CD4-positive, alpha-beta T cell (primary cell): ENCODE measurements at regions not wholly inside any gene's neighbourhood (a gene's known extent, or its start where the extent isn't known, plus 50 kb on each side); places are given as distances from the start of the nearest gene placed in this dataset.

ENCODE experiments used
- ATAC-seq: fragments of 200-7000 bp; cut with Tn5 transposase; one replicate; pipeline ENCODE4 v1.10.0; 2022; ENCODE audit warnings: mild to moderate bottlenecking; ENCODE audit not compliant: poor library complexity
- CTCF ChIA-PET: fragments of 350-600 bp; sonication (Branson Sonifier 250); formaldehyde crosslinking; loops from one replicate; lab custom pipeline; 2021; ENCODE audit warnings: antibody characterized with exemption, inconsistent platforms; lab: Charles Lee
- POLR2A ChIA-PET: fragments of 350-600 bp; sonication (Branson Sonifier 250); formaldehyde crosslinking; loops from one replicate; lab custom pipeline; 2021; ENCODE audit warnings: antibody characterized with exemption, inconsistent platforms; lab: Charles Lee
- DNase-seq, 14 experiments: peaks; one replicate each; pipeline ENCODE4 v3.0.0-alpha.2; 2013 to 2020; ENCODE audit warnings: mixed read lengths in 2 of 14
- H3K27ac ChIP-seq, 2 donors: one replicate each; pipeline versions ENCODE4 v1.5.1 to v1.7.0; 2013; ENCODE audit warnings: low read length in 2 of 2, low read depth in 1 of 2, mild to moderate bottlenecking in 1 of 2
- H3K27me3 ChIP-seq, 2 experiments: 1 replicate in 1 of 2; 2 replicates in 1 of 2; pipeline versions ENCODE4 v1.6.1 to v1.7.0; 2013; ENCODE audit warnings: low read length in 2 of 2, control low read depth in 1 of 2, mild to moderate bottlenecking in 1 of 2, moderate library complexity in 1 of 2; ENCODE audit not compliant: insufficient read depth in 2 of 2, control insufficient read depth in 1 of 2
- H3K36me3 ChIP-seq: one replicate; pipeline ENCODE4 v1.6.1; 2013; ENCODE audit warnings: low read length, control low read depth; ENCODE audit not compliant: insufficient read depth
- H3K4me1 ChIP-seq: one replicate; pipeline ENCODE4 v1.6.1; 2013; ENCODE audit warnings: low read length, control low read depth; ENCODE audit not compliant: insufficient read depth
- H3K4me3 ChIP-seq: one replicate; pipeline ENCODE4 v1.5.1; 2013; ENCODE audit warnings: mild to moderate bottlenecking, low read length, moderate library complexity
- H3K9me3 ChIP-seq, 2 experiments: 1 replicate in 1 of 2; 2 replicates in 1 of 2; pipeline versions ENCODE4 v1.6.1 to v1.7.0; 2013; ENCODE audit warnings: low read length in 2 of 2, mild to moderate bottlenecking in 2 of 2, control low read depth in 1 of 2, moderate library complexity in 1 of 2; ENCODE audit not compliant: control insufficient read depth in 1 of 2, insufficient read depth in 1 of 2
- H3K27ac Mint-ChIP-seq: one replicate; pipeline ENCODE4 v1.8.0; 2020; ENCODE audit warnings: mixed read lengths
- H3K27me3 Mint-ChIP-seq: one replicate; pipeline ENCODE4 v1.8.0; 2021; ENCODE audit warnings: mixed read lengths
- H3K36me3 Mint-ChIP-seq: one replicate; pipeline ENCODE4 v1.8.0; 2021; ENCODE audit warnings: low read depth, mixed read lengths
- H3K4me1 Mint-ChIP-seq: one replicate; pipeline ENCODE4 v1.8.0; 2021; ENCODE audit warnings: low read depth, mixed read lengths
- H3K4me3 Mint-ChIP-seq: one replicate; pipeline ENCODE4 v1.8.0; 2020; ENCODE audit warnings: mild to moderate bottlenecking, mixed read lengths
- H3K9me3 Mint-ChIP-seq: one replicate; pipeline ENCODE4 v1.8.0; 2020; ENCODE audit warnings: mixed read lengths
- CTCF ChIP-seq: fragments of 200-600 bp; IDR thresholded peaks from one replicate; pipeline ENCODE4 v1.8.0; 2022; ENCODE audit warnings: antibody characterized with exemption, mild to moderate bottlenecking
- intact Hi-C, 2 experiments: fragments of 100-400 bp; cut with DNase I in 1 of 2; cut with micrococcal nuclease in 1 of 2; formaldehyde crosslinking; loops; one replicate each; pipeline versions ENCODE4 v1.15.1 to v1.9.0; 2023 to 2025; cut with DNase I, micrococcal nuclease

DNA sequence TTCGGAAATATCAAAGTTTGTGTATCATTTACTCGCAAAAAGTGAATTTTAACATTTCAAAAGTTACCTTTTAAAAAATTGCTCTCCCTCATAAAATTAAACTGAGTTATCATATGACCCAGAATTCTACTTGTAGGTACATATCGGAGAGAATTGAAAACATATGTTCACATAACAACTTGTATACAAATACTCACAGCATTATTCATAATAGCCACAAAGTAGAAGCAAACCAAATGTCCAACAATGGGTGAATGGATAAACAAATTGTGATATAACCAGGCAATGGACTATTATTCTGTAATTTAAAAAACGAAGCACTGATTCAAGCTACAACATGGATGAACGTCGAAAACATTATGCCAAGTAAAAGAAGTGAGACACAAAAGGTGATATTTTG is 412.0 kb upstream of the TCF4 start:
- Histone ChIP-seq H3K27me3 (no peaks in the 10 kb centered on the region), H3K4me3 (no peak overlapping the region), H3K9me3 (peaks cover 0 to 4% of the 10 kb centered on the region in 2 experiments), H3K4me1 (no peaks in the 10 kb centered on the region), H3K27ac (no peak overlapping the region), H3K36me3 (no peaks in the 10 kb centered on the region)
- Mint-ChIP-seq H3K4me3 (no peak overlapping the region), H3K4me1 (no peaks in the 10 kb centered on the region), H3K9me3 (no peaks in the 10 kb centered on the region), H3K27ac (no peak overlapping the region), H3K36me3 (no peaks in the 10 kb centered on the region), H3K27me3 (no peaks in the 10 kb centered on the region)
- TF ChIP-seq CTCF = no peak
- ChIA-PET POLR2A (no interaction called here), CTCF (no interaction called here)
- no peak for ATAC-seq
- intact Hi-C loops = no loop called here
- no peak for DNase-seq

- Histone ChIP-seq H3K4me1 (no peaks in the 10 kb centered on the region), H3K27ac (no peak overlapping the region), H3K27me3 (no peaks in the 10 kb centered on the region), H3K4me3 (no peak overlapping the region), H3K9me3 (peaks cover 0 to 4% of the 10 kb centered on the region in 2 experiments), H3K36me3 (no peaks in the 10 kb centered on the region)
- no peak overlapping the region for H3K27ac Mint-ChIP-seq
- no peak overlapping the region for H3K4me3 Mint-ChIP-seq
- ATAC-seq (no peak), DNase-seq (no peak)
- ChIA-PET POLR2A (no interaction called here), CTCF (no interaction called here)
- intact Hi-C loops = no loop called here
- H3K4me1 Mint-ChIP-seq = no peaks in the 10 kb centered on the region
- no peak for TF ChIP-seq CTCF
- H3K27me3 Mint-ChIP-seq = no peaks in the 10 kb centered on the region
- H3K9me3 Mint-ChIP-seq = no peaks in the 10 kb centered on the region
- no peaks in the 10 kb centered on the region for H3K36me3 Mint-ChIP-seq
Observed at GRCh38 chr18:55999641-56000040, 411.6 kb upstream of the TCF4 start.

DNA sequence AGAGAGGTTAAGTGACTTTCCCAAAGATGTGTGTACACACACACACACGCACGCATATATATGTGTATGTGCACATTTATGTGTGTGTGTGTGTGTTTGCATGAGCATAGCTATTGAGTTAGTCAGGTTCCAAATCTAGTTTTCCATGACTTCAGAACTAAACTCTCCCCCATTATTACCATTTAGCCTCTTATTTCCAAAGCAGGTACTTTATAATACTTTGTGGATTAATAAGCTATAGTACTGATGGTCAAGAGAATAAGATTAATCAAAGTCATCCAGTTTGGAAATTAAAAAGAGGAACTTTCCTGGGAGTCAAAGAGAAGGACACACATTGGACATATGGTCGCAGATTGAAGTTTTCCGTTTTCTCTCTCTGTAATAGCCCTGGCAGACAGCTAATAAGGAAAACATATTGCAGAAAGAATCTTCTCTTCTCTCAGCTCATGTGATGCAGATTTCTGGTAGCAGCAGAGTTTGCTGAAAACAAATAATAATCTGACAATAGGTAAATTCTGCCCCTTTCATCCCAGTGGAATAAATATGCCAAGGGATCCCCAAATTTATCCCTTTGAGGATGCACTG is 410.9 kb upstream of the TCF4 start:
- intact Hi-C loops = no loop called here
- H3K36me3 Mint-ChIP-seq = no peaks in the 10 kb centered on the region
- CTCF ChIA-PET = no interaction called here

More for the DNA sequence above, 410.9 kb upstream of the TCF4 start:
- no peaks in the 10 kb centered on the region for H3K4me1 Mint-ChIP-seq
- H3K9me3 Mint-ChIP-seq = no peaks in the 10 kb centered on the region
- no peak for DNase-seq
- no peak overlapping the region for H3K27ac Mint-ChIP-seq
- no peak overlapping the region for H3K4me3 Mint-ChIP-seq
- Histone ChIP-seq H3K4me1 (no peaks in the 10 kb centered on the region), H3K9me3 (peaks cover 0 to 4% of the 10 kb centered on the region in 2 experiments), H3K27ac (no peak overlapping the region), H3K4me3 (no peak overlapping the region), H3K36me3 (no peaks in the 10 kb centered on the region), H3K27me3 (no peaks in the 10 kb centered on the region)
- no peaks in the 10 kb centered on the region for H3K27me3 Mint-ChIP-seq
- no peak for TF ChIP-seq CTCF
- POLR2A ChIA-PET = no interaction called here
- no peak for ATAC-seq
